ENCODE measurements at regions not wholly inside any gene's neighbourhood (a gene's known extent, or its start where the extent isn't known, plus 50 kb on each side); places are given as distances from the start of the nearest gene placed in this dataset.

GRCh38 chr6:148166339-148166968, 176.2 kb upstream of the SASH1 start:
- no peaks in the 10 kb centered on the region for H3K9me3 ChIP-seq (replicated peaks in 1 of 2; ENCODE audit: control insufficient read depth in 1 of 2, insufficient read depth in 1 of 2, low read length in 2 of 2)
- Mint-ChIP-seq H3K4me1 (no peaks in the 10 kb centered on the region), H3K27me3 (ENCODE audit: low read depth in 3 of 3) (peaks cover 0 to 9% (median 0%) of the 10 kb centered on the region in 3 donors), H3K9me3 (peaks cover 0 to 2% (median 0%) of the 10 kb centered on the region in 7 donors), H3K36me3 (no peaks in the 10 kb centered on the region), H3K27ac (no peak overlapping the region), H3K4me3 (no peak overlapping the region)
- no peak overlapping the region for H3K4me3 ChIP-seq (replicated peaks in 1 of 3; ENCODE audit: low read depth in 2 of 3, low read length in 3 of 3)
- no peaks in the 10 kb centered on the region for H4K20me1 ChIP-seq (ENCODE audit: insufficient read depth, low read length)
- intact Hi-C loops (cut with micrococcal nuclease), result loop anchor here in 1 of 2 donors (10.0 kb wide), 1 partner anchor 1312 kb away; no protein-coding TSS in a partner anchor
- no peak for DNase-seq
- TF ChIP-seq, protein P1, sequence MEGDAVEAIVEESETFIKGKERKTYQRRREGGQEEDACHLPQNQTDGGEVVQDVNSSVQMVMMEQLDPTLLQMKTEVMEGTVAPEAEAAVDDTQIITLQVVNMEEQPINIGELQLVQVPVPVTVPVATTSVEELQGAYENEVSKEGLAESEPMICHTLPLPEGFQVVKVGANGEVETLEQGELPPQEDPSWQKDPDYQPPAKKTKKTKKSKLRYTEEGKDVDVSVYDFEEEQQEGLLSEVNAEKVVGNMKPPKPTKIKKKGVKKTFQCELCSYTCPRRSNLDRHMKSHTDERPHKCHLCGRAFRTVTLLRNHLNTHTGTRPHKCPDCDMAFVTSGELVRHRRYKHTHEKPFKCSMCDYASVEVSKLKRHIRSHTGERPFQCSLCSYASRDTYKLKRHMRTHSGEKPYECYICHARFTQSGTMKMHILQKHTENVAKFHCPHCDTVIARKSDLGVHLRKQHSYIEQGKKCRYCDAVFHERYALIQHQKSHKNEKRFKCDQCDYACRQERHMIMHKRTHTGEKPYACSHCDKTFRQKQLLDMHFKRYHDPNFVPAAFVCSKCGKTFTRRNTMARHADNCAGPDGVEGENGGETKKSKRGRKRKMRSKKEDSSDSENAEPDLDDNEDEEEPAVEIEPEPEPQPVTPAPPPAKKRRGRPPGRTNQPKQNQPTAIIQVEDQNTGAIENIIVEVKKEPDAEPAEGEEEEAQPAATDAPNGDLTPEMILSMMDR (IDR thresholded peaks at IDR 0.05), result peak; percentile 52
- no peak overlapping the region for H3K9ac ChIP-seq (ENCODE audit: insufficient read depth, low read length, poor library complexity, severe bottlenecking)
- no peak overlapping the region for H3K4me2 ChIP-seq (replicated peaks; ENCODE audit: extremely low read depth, low read length, poor library complexity, severe bottlenecking)
- no peaks in the 10 kb centered on the region for H3K79me2 ChIP-seq (ENCODE audit: insufficient read depth, low read length)
- H3K4me1 ChIP-seq (ENCODE audit: control insufficient read depth in 1 of 2, insufficient read depth in 2 of 2, low read length in 2 of 2), result no peaks in the 10 kb centered on the region
- no peak overlapping the region for H3K27ac ChIP-seq (ENCODE audit: low read depth in 1 of 2, low read length in 2 of 2)
- H3K27me3 ChIP-seq (ENCODE audit: control insufficient read depth in 2 of 2, insufficient read depth in 2 of 2, low read length in 2 of 2), result no peaks in the 10 kb centered on the region
- H3K36me3 ChIP-seq (replicated peaks in 1 of 2; ENCODE audit: control insufficient read depth in 1 of 2, insufficient read depth in 2 of 2, low read length in 2 of 2), result no peaks in the 10 kb centered on the region
- H2AFZ ChIP-seq (ENCODE audit: insufficient read depth, low read depth, low read length, poor library complexity, severe bottlenecking), result no peak overlapping the region
- WGBS (ENCODE audit: insufficient coverage), result 0% methylated on average over 1 of the region's 6 CpGs

GRCh38 chr6:148169706-148170105, 172.9 kb upstream of the SASH1 start:
- Histone ChIP-seq H4K20me1 (ENCODE audit: insufficient read depth, low read length) (no peaks in the 10 kb centered on the region), H3K4me2 (replicated peaks; ENCODE audit: extremely low read depth, low read length, poor library complexity, severe bottlenecking) (no peak overlapping the region), H3K27ac (ENCODE audit: low read depth in 1 of 2, low read length in 2 of 2) (no peak overlapping the region), H3K9me3 (replicated peaks in 1 of 2; ENCODE audit: control insufficient read depth in 1 of 2, insufficient read depth in 1 of 2, low read length in 2 of 2) (no peaks in the 10 kb centered on the region), H3K79me2 (ENCODE audit: insufficient read depth, low read length) (no peaks in the 10 kb centered on the region), H3K27me3 (ENCODE audit: control insufficient read depth in 2 of 2, insufficient read depth in 2 of 2, low read length in 2 of 2) (no peaks in the 10 kb centered on the region), H3K4me1 (ENCODE audit: control insufficient read depth in 1 of 2, insufficient read depth in 2 of 2, low read length in 2 of 2) (no peaks in the 10 kb centered on the region), H2AFZ (ENCODE audit: insufficient read depth, low read depth, low read length, poor library complexity, severe bottlenecking) (no peak overlapping the region), H3K4me3 (replicated peaks in 1 of 3; ENCODE audit: low read depth in 2 of 3, low read length in 3 of 3) (no peak overlapping the region), H3K9ac (ENCODE audit: insufficient read depth, low read length, poor library complexity, severe bottlenecking) (no peak overlapping the region), H3K36me3 (replicated peaks in 1 of 2; ENCODE audit: control insufficient read depth in 1 of 2, insufficient read depth in 2 of 2, low read length in 2 of 2) (no peaks in the 10 kb centered on the region)
- H3K4me3 Mint-ChIP-seq, result no peak overlapping the region
- WGBS (ENCODE audit: insufficient coverage), result 79% methylated on average over 3 of the region's 8 CpGs
- H3K27me3 Mint-ChIP-seq (ENCODE audit: low read depth in 3 of 3), result peaks cover 1 to 10% (median 3%) of the 10 kb centered on the region in 3 donors
- no peak overlapping the region for H3K27ac Mint-ChIP-seq
- intact Hi-C loops (cut with micrococcal nuclease), result loop anchor here (10.0 kb wide), 2 partner anchors 295 to 1315 kb away; no protein-coding TSS in a partner anchor
- H3K4me1 Mint-ChIP-seq, result no peaks in the 10 kb centered on the region
- DNase-seq, result no peak
- TF ChIP-seq, protein P1 (IDR thresholded peaks at IDR 0.05), result no peak
- H3K9me3 Mint-ChIP-seq, result no peaks in the 10 kb centered on the region
- H3K36me3 Mint-ChIP-seq, result no peaks in the 10 kb centered on the region
